IMR-90 (cell line): ENCODE measurements at regions not wholly inside any gene's neighbourhood (a gene's known extent, or its start where the extent isn't known, plus 50 kb on each side); places are given as distances from the start of the nearest gene placed in this dataset.

ENCODE experiments used
- ATAC-seq: fragments of 200-7000 bp; cut with Tn5 transposase; 2 replicates; pipeline ENCODE4 v1.9.1; 2020; ENCODE audit warnings: low read depth, mild to moderate bottlenecking, moderate library complexity
- BruUV-seq: library from RNA; stranded (reverse); fragments of 400-500 nt; replicated peaks from 2 replicates; lab custom pipeline; 2021; lab: Mats Ljungman, UMichigan
- CTCF ChIA-PET: fragments of 300-600 bp; formaldehyde crosslinking; extraction: SDS; loops from one replicate; lab custom pipeline; 2021; ENCODE audit warnings: antibody characterized with exemption; lab: Yijun Ruan, JAX
- POLR2A ChIA-PET: fragments of 300-600 bp; sonication (Branson Sonifier 250); formaldehyde crosslinking; loops from one replicate; lab custom pipeline; 2022; ENCODE audit warnings: antibody characterized with exemption; ENCODE audit not compliant: unreplicated experiment; lab: Charles Lee
- DNase-seq: peaks from one replicate; pipeline ENCODE4 v3.0.0; 2013
- H2AFZ ChIP-seq: replicated peaks from 2 replicates; pipeline ENCODE3; 2013; ENCODE audit warnings: low read length, mild to moderate bottlenecking; ENCODE audit not compliant: poor library complexity
- H2AK5ac ChIP-seq: 2 replicates; pipeline ENCODE4 v1.6.1; 2013; ENCODE audit warnings: low read depth, low read length, inconsistent platforms
- H2AK9ac ChIP-seq: replicated peaks from 2 replicates; pipeline ENCODE3; 2013; ENCODE audit warnings: mild to moderate bottlenecking, low read depth, low read length, moderate library complexity; ENCODE audit not compliant: poor library complexity
- H2BK120ac ChIP-seq: 2 replicates; pipeline ENCODE4 v1.6.1; 2013; ENCODE audit warnings: low read depth, low read length, inconsistent platforms
- H2BK15ac ChIP-seq: 3 replicates; pipeline ENCODE4 v1.6.1; 2013; ENCODE audit warnings: low read depth, low read length, inconsistent platforms
- H2BK20ac ChIP-seq: 2 replicates; pipeline ENCODE4 v1.6.1; 2013; ENCODE audit warnings: low read depth, mild to moderate bottlenecking, inconsistent platforms, low read length, moderate library complexity
- H2BK5ac ChIP-seq: 2 replicates; pipeline ENCODE4 v1.6.1; 2013; ENCODE audit warnings: mild to moderate bottlenecking, low read depth, low read length, inconsistent platforms; ENCODE audit not compliant: poor library complexity, severe bottlenecking
- H3K14ac ChIP-seq: replicated peaks from 2 replicates; pipeline ENCODE4 v1.6.1; 2013; ENCODE audit warnings: low read depth, low read length, inconsistent platforms
- H3K18ac ChIP-seq: 2 replicates; pipeline ENCODE4 v1.6.1; 2013; ENCODE audit warnings: low read depth, low read length, control low read depth
- H3K23ac ChIP-seq: 2 replicates; pipeline ENCODE4 v1.6.1; 2013; ENCODE audit warnings: low read depth, low read length, inconsistent platforms
- H3K27ac ChIP-seq: 2 replicates; pipeline ENCODE4 v1.5.1; 2013; ENCODE audit warnings: mild to moderate bottlenecking, control low read depth, low read length; ENCODE audit not compliant: insufficient read depth
- H3K27me3 ChIP-seq: 2 replicates; pipeline ENCODE4 v1.6.1; 2013; ENCODE audit warnings: low read length; ENCODE audit not compliant: control insufficient read depth, insufficient read depth
- H3K36me3 ChIP-seq: 2 replicates; pipeline ENCODE4 v1.6.1; 2013; ENCODE audit warnings: low read length, mixed read lengths; ENCODE audit not compliant: control insufficient read depth, insufficient read depth
- H3K4ac ChIP-seq: 2 replicates; pipeline ENCODE4 v1.6.1; 2013; ENCODE audit warnings: low read depth, low read length, inconsistent platforms
- H3K4me1 ChIP-seq: 2 replicates; pipeline ENCODE4 v1.6.1; 2013; ENCODE audit warnings: low read length, mixed read lengths; ENCODE audit not compliant: control insufficient read depth, insufficient read depth
- H3K4me2 ChIP-seq: 2 replicates; pipeline ENCODE4 v1.6.1; 2013; ENCODE audit warnings: low read depth, mild to moderate bottlenecking, control low read depth, low read length, moderate library complexity
- H3K4me3 ChIP-seq: 2 replicates; pipeline ENCODE4 v1.5.1; 2013; ENCODE audit warnings: low read depth, mild to moderate bottlenecking, control low read depth, low read length, moderate library complexity; ENCODE audit not compliant: insufficient read depth
- H3K56ac ChIP-seq: 2 replicates; pipeline ENCODE4 v1.6.1; 2013; ENCODE audit warnings: low read length, inconsistent platforms; ENCODE audit not compliant: insufficient read depth; ENCODE audit errors: extremely low read depth
- H3K79me1 ChIP-seq, 2 experiments: 2 replicates each; pipeline ENCODE4 v1.6.1; 2013; ENCODE audit warnings: low read length in 2 of 2, inconsistent platforms in 1 of 2, low read depth in 1 of 2
- H3K9ac ChIP-seq: 2 replicates; pipeline ENCODE4 v1.6.1; 2013; ENCODE audit warnings: low read depth, low read length, control low read depth
- H3K9me1 ChIP-seq: 2 replicates; pipeline ENCODE4 v1.6.1; 2013; ENCODE audit warnings: low read length, inconsistent platforms; ENCODE audit not compliant: insufficient read depth
- H3K9me3 ChIP-seq: 2 replicates; pipeline ENCODE4 v1.6.1; 2013; ENCODE audit warnings: low read length; ENCODE audit not compliant: control insufficient read depth, insufficient read depth
- H4K20me1 ChIP-seq: 2 replicates; pipeline ENCODE4 v1.6.1; 2013; ENCODE audit warnings: low read length, inconsistent platforms; ENCODE audit not compliant: insufficient read depth
- H4K5ac ChIP-seq: 2 replicates; pipeline ENCODE4 v1.6.1; 2013; ENCODE audit warnings: mild to moderate bottlenecking, low read depth, low read length, control low read depth
- H4K8ac ChIP-seq, 2 experiments: 2 replicates each; pipeline ENCODE4 v1.6.1; 2013; ENCODE audit warnings: low read depth in 2 of 2, low read length in 2 of 2, control low read depth in 1 of 2, inconsistent platforms in 1 of 2
- H4K91ac ChIP-seq: 2 replicates; pipeline ENCODE4 v1.6.1; 2013; ENCODE audit warnings: low read depth, low read length, inconsistent platforms; ENCODE audit not compliant: insufficient read depth
- CEBPB ChIP-seq: IDR thresholded peaks from 2 replicates; pipeline ENCODE4 v1.6.1; 2012; ENCODE audit warnings: low read depth, low read length, improper control_type of control experiment
- FOS ChIP-seq: fragments of 150-350 bp; IDR thresholded peaks from 2 replicates; pipeline ENCODE4 v1.6.1; 2016; ENCODE audit warnings: low read depth, low read length
- MAZ ChIP-seq: IDR thresholded peaks from 2 replicates; pipeline ENCODE4 v1.6.1; 2012; ENCODE audit warnings: low read depth, mild to moderate bottlenecking, low read length, improper control_type of control experiment, moderate library complexity, borderline replicate concordance
- NFE2L2 ChIP-seq: fragments of 150-350 bp; IDR thresholded peaks from 2 replicates; pipeline ENCODE4 v1.6.1; 2016; ENCODE audit warnings: low read depth, mild to moderate bottlenecking, low read length
- RAD21 ChIP-seq: IDR thresholded peaks from 2 replicates; pipeline ENCODE4 v1.6.1; 2012; ENCODE audit warnings: low read length, improper control_type of control experiment
- RCOR1 ChIP-seq: IDR thresholded peaks from 2 replicates; pipeline ENCODE4 v1.6.1; 2012; ENCODE audit warnings: mild to moderate bottlenecking, low read length, improper control_type of control experiment; ENCODE audit not compliant: insufficient replicate concordance
- WGBS, 2 experiments: methylation state at CpG; one replicate each; pipeline versions ENCODE4 v1.1.5 to v1.1.7; 2013; ENCODE audit warnings: missing lambda C conversion rate in 2 of 2; ENCODE audit not compliant: insufficient read length in 1 of 2; ENCODE audit errors: extremely low coverage in 2 of 2; 5-methylcytosine and 5-hydroxymethylcytosine counted together
- dilution Hi-C: fragments of 300-500 bp; cut with HindIII; formaldehyde crosslinking; loops from one replicate; pipeline ENCODE4 v1.14.3; 2018; ENCODE audit warnings: low sequenced_read_pairs; ENCODE audit not compliant: unreplicated experiment
- in situ Hi-C: fragments of 300-500 bp; cut with MboI; formaldehyde crosslinking; loops from 3 replicates; pipeline ENCODE4 v1.14.3; 2019; ENCODE audit warnings: low sequenced_read_pairs, inconsistent platforms, mixed read lengths
- intact Hi-C: fragments of 100-400 bp; cut with micrococcal nuclease; formaldehyde crosslinking; loops from 2 replicates; pipeline ENCODE4 v1.10.0; 2022
- TF ChIP-seq, protein P1 (sequence below): fragments of 150-350 bp; IDR thresholded peaks from 2 replicates; pipeline ENCODE4 v1.6.1; 2017; ENCODE audit warnings: mild to moderate bottlenecking, antibody characterized with exemption, low read length, low read depth
- TF ChIP-seq, protein P2 (sequence below): conservative IDR thresholded peaks from 2 replicates; pipeline ENCODE4 v1.5.1; 2012; ENCODE audit warnings: mild to moderate bottlenecking, low read depth, low read length, improper control_type of control experiment
- TF ChIP-seq, protein P3 (sequence below): fragments of 150-350 bp; IDR thresholded peaks from 2 replicates; pipeline ENCODE4 v1.6.1; 2016; ENCODE audit warnings: low read depth, mild to moderate bottlenecking, low read length, moderate library complexity, borderline replicate concordance

GRCh38 chr4:108446556-108446955, 173.8 kb upstream of the RPL34 start:
- Histone ChIP-seq H3K36me3 (no peaks in the 10 kb centered on the region), H3K9me1 (no peaks in the 10 kb centered on the region), H2BK15ac (no peak overlapping the region), H3K9me3 (no peaks in the 10 kb centered on the region), H3K27ac (no peak overlapping the region), H3K4me1 (no peaks in the 10 kb centered on the region), H4K91ac (no peak overlapping the region), H3K4me2 (no peak overlapping the region), H4K20me1 (no peaks in the 10 kb centered on the region), H2AFZ (peak overlapping the region; percentile 17), H3K9ac (no peak overlapping the region), H3K56ac (no peak overlapping the region), H4K8ac (no peak overlapping the region), H3K4me3 (no peak overlapping the region), H3K14ac (no peak overlapping the region), H3K79me1 (no peaks in the 10 kb centered on the region), H3K18ac (no peak overlapping the region), H2AK5ac (no peak overlapping the region), H4K5ac (no peak overlapping the region), H2AK9ac (no peak overlapping the region), H2BK20ac (no peak overlapping the region), H3K23ac (no peak overlapping the region), H3K4ac (no peak overlapping the region), H2BK5ac (no peak overlapping the region), H2BK120ac (no peak overlapping the region), H3K27me3 (peaks cover 14% of the 10 kb centered on the region)
- 47% methylated on average over 5 of the region's 7 CpGs; no CpG with 5 or more reads in 1 of the 2 experiments for WGBS, 2 experiments
- CTCF ChIA-PET: no interaction called here
- in situ Hi-C loops: no loop called here
- no TSS peak for BruUV-seq
- POLR2A ChIA-PET: no interaction called here
- dilution Hi-C loops: no loop called here
- no peak for TF ChIP-seq RAD21
- no peak for TF ChIP-seq FOS
- no peak for TF ChIP-seq CEBPB
- TF ChIP-seq RCOR1: no peak
- TF ChIP-seq, protein P1, sequence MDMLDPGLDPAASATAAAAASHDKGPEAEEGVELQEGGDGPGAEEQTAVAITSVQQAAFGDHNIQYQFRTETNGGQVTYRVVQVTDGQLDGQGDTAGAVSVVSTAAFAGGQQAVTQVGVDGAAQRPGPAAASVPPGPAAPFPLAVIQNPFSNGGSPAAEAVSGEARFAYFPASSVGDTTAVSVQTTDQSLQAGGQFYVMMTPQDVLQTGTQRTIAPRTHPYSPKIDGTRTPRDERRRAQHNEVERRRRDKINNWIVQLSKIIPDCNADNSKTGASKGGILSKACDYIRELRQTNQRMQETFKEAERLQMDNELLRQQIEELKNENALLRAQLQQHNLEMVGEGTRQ: no peak
- TF ChIP-seq, protein P2, sequence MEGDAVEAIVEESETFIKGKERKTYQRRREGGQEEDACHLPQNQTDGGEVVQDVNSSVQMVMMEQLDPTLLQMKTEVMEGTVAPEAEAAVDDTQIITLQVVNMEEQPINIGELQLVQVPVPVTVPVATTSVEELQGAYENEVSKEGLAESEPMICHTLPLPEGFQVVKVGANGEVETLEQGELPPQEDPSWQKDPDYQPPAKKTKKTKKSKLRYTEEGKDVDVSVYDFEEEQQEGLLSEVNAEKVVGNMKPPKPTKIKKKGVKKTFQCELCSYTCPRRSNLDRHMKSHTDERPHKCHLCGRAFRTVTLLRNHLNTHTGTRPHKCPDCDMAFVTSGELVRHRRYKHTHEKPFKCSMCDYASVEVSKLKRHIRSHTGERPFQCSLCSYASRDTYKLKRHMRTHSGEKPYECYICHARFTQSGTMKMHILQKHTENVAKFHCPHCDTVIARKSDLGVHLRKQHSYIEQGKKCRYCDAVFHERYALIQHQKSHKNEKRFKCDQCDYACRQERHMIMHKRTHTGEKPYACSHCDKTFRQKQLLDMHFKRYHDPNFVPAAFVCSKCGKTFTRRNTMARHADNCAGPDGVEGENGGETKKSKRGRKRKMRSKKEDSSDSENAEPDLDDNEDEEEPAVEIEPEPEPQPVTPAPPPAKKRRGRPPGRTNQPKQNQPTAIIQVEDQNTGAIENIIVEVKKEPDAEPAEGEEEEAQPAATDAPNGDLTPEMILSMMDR: no peak
- TF ChIP-seq NFE2L2: no peak
- TF ChIP-seq, protein P3, sequence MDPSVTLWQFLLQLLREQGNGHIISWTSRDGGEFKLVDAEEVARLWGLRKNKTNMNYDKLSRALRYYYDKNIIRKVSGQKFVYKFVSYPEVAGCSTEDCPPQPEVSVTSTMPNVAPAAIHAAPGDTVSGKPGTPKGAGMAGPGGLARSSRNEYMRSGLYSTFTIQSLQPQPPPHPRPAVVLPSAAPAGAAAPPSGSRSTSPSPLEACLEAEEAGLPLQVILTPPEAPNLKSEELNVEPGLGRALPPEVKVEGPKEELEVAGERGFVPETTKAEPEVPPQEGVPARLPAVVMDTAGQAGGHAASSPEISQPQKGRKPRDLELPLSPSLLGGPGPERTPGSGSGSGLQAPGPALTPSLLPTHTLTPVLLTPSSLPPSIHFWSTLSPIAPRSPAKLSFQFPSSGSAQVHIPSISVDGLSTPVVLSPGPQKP: no peak
- no peak for TF ChIP-seq MAZ
- DNase-seq (no peak), ATAC-seq (no peak)
- intact Hi-C loops: no loop called here
